GM19463 (cell line): ENCODE measurements at regions not wholly inside any gene's neighbourhood (a gene's known extent, or its start where the extent isn't known, plus 50 kb on each side); places are given as distances from the start of the nearest gene placed in this dataset.

Experiments
- ATAC-seq: cut with Tn5 transposase; IDR thresholded peaks from one replicate; pipeline ENCODE4 v1.9.1; 2021; ENCODE audit warnings: mild to moderate bottlenecking, moderate library complexity; ENCODE audit not compliant: unreplicated experiment

GRCh38 chr3:31244929-31245817, 287.6 kb upstream of the STT3B start:
- ATAC-seq: no peak

DNA sequence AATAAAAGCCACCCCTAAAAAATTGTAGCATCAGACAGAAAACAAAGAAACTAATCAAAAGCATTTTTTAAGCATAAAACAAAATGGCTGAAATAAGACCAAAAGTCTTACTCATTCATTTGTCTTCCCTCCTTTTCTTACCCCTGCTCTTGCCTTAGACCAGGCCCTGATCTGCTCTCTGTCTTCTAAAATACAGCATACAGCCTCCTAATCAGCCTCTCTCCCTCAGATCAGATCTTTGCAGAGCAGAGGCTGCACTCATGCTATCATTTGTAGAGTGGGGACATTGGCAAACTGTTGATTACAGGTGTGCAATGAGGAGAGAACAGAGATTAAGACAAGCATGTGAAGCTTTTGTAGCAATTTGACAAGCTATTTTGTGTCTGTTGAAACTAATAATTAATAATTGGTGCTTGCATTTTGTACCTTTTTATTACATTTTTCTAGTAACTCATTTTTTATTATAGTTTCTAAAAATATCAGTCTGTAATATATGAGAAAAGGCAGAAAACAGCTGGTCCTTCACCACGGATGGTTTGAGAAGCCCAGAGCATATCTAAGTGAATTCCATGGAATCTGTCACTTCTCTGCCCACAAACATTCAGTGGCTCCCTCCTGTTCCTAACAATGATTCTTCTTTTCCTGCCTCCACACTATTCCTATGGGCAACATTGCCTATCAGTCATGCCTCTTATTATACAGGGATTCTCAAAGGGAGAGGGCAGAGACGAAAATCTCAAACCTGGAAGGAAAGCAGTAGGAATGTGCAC, 286.2 kb upstream of the STT3B start:
- ATAC-seq: no peak

GRCh38 chr3:31247063-31247447, 285.7 kb upstream of the STT3B start:
- no peak for ATAC-seq

DNA sequence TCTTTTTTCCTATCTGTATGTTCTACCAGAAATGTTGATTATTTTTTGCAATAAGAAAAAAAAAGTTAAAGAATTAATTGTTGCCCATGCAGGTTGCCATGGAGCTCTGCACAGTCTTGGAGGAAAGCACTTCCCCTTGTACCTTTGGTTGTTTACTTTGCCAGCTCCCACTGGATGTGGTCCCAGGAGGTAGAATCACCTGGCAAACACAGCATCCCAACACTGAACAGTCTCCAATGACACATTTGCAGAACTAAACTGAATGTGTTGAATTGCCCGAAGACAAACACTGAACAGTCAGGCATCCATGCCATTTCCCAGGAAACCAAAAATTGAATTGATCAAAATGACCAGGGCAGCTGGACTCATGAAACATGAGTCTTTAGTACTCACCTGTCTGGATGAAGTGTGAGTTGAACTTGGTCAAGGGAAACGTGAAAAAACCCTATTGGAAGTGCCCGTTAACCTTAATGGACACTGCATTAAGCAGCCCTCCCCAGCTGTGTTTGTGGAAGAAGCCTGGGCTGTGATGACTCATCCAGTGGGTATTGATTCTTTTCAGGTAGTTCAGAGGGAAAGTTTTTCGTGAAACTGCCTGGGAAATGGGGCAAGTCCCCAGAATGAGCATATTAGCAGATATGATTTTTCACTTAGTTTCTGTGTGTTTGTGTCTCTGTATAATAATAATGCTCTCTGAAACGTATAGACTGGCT, 284.7 kb upstream of the STT3B start:
- peak; percentile 58 for ATAC-seq

GRCh38 chr3:31248563-31248992, 284.1 kb upstream of the STT3B start:
- no peak for ATAC-seq

DNA sequence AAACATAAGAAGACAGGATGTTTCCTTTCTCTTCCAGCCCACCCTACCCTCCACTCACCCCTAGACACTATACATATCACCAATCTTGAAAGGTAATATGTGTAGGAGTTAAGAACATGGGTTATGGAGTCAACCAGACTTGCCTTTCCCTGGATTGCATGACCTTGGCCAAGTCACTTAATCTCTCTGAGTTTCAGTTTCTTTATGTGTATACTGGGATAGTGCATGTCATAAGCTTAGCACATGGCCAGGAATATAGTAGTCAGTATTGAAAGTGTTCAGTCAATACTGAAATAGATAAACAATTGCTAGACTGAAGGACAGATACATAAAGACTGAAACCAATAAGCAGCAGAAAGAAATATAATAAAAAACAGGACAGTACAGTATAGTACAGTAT, 283.2 kb upstream of the STT3B start:
- ATAC-seq: no peak

DNA sequence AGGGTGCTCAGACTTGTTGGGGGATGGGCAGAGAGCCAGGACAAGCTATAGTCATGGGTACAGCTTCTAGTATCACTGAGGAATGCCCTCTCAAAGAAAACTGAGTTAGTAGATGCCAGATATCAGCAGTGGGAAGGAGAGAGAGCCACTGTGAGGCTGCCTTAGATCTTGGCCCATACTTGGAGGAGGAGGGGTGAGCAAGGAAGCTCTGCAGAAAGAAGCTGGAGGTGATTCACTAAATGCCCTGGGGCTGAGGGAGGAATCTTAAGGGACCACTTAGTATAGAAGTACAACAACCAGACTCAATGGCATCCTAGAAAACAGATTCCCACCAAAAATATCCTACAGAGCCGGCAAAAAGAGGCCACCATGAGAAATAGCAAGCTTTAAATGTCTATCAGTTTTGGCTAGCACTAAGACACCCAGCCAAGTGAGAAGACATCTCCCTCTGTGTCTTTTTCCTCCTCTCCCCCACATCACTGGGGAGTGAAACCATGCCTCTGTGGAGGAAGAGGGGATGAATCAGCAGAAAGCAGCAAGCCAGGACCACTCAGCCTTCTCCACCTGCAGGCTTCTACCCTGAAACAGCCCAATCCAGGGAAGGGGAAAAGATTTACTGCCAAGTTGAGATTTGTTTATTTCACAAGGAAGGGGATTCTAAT, 282.5 kb upstream of the STT3B start:
- ATAC-seq: no peak

- ATAC-seq: no peak
Observed at GRCh38 chr3:31251083-31251482, 281.6 kb upstream of the STT3B start.

GRCh38 chr3:31252216-31253185, 280.2 kb upstream of the STT3B start:
- peak; percentile 17 for ATAC-seq

DNA sequence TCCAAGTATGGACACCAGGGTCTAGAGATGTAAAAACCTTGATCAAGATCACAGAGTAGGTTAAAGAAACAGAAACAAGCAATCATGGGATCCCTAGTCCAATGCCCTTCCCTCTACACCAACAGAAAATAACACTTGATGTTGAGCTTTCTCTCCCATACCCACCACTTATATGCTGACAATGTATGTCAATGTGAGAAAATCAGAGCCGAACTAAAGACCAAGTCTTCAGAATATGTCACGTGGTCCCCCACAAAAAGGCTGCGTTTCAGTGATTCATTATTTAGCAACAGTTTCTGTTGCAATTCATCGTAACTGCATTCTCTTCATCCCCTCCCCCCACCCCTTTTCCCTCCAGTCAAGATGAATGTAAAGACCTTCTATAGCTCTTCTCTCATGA, 278.9 kb upstream of the STT3B start:
- no peak for ATAC-seq

GRCh38 chr3:31254483-31254882, 278.2 kb upstream of the STT3B start:
- ATAC-seq: no peak

- ATAC-seq: no peak
Observed at GRCh38 chr3:31255007-31255581, 277.6 kb upstream of the STT3B start.

- no peak for ATAC-seq
Observed at GRCh38 chr3:31262201-31262600, 270.5 kb upstream of the STT3B start.

DNA sequence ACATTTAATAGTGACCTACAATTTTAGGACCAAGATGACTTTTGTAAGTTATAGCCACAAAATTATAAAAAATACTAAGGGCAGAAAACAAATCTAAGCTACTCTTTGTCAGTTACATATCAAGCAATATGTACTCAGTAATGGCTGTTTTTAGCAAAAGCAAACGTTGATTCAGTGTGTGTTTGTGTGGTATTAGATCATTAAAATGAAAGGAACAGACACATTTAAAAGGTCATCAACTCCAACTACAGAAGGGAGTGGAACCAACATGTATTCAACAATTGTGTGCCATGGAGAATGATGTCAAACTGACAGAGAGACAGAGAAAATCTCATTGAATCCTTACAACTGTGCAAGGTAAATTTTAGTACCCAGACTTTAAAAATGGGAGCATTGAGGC, 268.8 kb upstream of the STT3B start:
- no peak for ATAC-seq

DNA sequence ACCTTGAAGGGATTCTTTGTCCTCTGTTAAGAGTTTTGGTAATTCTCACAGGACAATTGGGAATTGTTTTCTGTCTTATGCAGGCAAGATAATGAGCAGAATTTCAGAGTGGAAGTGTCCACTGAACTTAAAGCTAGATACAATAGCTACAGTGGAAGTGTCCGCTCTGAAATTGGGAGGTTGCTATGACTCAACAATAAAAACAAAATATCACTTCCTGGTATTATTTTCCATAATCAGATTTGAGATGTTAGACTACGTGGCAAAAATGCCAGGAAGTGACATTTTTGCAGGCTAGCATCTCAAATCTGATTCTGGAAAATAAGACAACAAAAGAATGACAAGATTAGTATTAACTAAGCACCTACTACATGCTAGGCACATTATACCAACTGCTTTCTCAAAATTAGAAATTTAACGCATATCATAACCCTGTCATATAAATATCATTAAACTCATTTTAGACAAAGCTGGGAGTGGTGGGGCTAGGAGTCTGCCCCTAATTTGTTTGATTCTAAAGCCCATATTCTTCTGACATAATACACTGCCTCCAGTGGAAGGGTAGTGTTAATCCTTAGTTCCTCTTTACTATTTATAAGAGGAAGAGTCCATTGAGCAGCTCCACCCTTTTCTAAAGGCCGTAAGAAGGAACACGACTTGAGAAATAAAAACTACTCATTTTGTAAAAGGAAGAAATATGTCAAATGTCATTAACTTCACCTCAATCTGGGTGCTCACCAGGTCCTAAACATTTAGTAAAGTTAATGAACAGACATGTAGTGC, 266.9 kb upstream of the STT3B start:
- ATAC-seq: no peak

GRCh38 chr3:31268868-31269267, 263.9 kb upstream of the STT3B start:
- no peak for ATAC-seq

DNA sequence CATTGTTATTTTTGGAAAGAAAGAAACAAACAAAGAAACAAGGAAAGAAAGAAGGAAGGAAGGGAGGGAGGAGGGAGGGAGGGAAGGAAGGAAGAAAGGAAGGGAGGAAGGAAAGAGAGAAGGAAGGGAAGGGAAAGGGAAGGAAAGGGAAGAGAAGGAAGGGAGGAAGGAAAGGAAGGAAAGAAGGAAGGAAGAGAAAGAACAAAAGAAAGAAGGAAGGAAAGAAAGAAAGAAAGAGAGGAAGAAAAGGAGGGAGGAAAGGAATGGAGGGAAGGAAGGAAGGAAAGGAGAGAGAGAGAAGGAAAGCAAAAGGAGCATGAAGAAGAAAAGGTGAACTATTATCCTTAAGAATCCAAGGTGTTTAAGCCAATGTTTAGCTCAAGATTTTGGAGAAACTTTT, 262.7 kb upstream of the STT3B start:
- no peak for ATAC-seq

DNA sequence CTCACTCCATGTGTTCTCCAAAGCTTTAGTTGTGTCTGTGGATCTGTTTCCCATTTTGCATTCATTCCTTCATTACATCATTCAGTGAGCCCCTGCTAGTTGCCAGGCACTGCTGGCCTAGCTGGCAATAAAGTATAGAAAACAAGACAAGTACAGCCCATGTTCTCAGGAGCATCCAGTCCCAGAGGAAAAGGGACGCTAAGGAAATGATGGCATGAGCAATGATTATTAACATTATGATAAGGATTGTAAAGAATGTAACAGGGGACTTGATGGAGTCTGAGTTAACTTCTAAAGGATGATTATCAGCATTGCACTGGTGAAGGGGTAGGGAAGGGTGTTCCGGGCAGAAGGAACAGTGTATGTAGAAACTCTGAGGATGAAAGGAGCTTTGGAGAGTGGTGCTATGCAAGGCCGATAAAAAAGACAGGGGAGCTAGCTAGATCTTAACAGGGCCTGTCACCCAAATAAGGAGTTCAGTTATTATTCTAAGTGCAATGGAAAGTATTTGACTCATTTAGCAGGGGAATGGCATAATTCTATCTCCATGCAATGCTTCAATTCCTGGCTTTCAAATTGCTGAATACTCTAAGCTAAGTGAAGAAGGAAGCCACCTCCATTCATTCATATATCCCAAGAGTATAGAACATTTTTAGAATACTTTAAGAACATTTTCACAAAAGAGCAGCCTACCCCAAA, 258.2 kb upstream of the STT3B start:
- ATAC-seq: no peak
